ENCODE measurements at regions not wholly inside any gene's neighbourhood (a gene's known extent, or its start where the extent isn't known, plus 50 kb on each side); places are given as distances from the start of the nearest gene placed in this dataset.

DNA sequence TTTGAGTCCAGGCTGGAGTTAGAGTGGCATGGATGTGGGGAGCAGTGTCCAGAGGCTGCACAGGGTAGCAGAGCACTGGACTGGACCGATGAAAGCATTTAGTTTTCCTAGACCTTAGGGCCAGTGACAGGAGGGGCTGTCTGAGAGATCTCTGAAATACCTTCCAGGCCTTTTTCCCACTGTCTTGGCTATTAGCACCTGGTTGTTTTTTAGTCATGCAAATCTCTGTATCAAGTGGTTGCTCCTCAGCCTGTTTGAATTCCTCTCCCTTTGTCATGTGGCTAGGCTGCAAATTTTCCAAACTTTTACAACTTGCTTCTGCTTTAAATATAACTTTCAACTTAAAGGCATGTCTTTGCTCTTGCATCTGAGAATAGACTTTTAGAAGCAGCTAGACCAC is 504.3 kb upstream of the VSTM2A start:
- no peak for DNase-seq (ENCODE audit: low read depth, low spot score)
- H3K4me3 ChIP-seq (ENCODE audit: low read depth, low read length), result no peak overlapping the region
- POLR2A ChIA-PET, result no interaction called here
- CTCF ChIA-PET, result no interaction called here
- TF ChIP-seq, protein P1, sequence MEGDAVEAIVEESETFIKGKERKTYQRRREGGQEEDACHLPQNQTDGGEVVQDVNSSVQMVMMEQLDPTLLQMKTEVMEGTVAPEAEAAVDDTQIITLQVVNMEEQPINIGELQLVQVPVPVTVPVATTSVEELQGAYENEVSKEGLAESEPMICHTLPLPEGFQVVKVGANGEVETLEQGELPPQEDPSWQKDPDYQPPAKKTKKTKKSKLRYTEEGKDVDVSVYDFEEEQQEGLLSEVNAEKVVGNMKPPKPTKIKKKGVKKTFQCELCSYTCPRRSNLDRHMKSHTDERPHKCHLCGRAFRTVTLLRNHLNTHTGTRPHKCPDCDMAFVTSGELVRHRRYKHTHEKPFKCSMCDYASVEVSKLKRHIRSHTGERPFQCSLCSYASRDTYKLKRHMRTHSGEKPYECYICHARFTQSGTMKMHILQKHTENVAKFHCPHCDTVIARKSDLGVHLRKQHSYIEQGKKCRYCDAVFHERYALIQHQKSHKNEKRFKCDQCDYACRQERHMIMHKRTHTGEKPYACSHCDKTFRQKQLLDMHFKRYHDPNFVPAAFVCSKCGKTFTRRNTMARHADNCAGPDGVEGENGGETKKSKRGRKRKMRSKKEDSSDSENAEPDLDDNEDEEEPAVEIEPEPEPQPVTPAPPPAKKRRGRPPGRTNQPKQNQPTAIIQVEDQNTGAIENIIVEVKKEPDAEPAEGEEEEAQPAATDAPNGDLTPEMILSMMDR (IDR thresholded peaks at IDR 0.05; ENCODE audit: insufficient read depth, low read length, missing control alignments), result no peak

DNA sequence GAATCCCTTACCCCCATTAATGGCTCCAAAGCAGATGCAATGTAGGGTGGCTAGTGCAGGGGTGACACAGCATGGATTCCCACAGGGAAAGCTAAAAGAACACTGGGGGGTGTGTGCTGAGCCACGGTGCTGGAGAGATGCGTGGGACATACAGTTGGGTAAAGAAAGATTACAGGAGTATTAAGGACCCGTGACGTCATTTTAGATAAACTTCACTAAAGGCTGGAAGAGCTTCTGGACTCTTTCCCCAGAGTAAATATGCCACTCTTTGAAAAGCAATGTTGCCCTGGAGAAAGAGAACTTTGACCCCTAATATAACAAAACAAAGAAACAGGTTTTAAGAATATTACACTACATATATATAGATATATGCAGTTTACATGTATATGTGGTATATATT is 481.5 kb upstream of the VSTM2A start:
- TF ChIP-seq, protein P1 (IDR thresholded peaks at IDR 0.05; ENCODE audit: insufficient read depth, low read length, missing control alignments), result no peak
- no peak overlapping the region for H3K4me3 ChIP-seq (ENCODE audit: low read depth, low read length)
- CTCF ChIA-PET, result no interaction called here
- no peak for DNase-seq (ENCODE audit: low read depth, low spot score)
- POLR2A ChIA-PET, result no interaction called here

DNA sequence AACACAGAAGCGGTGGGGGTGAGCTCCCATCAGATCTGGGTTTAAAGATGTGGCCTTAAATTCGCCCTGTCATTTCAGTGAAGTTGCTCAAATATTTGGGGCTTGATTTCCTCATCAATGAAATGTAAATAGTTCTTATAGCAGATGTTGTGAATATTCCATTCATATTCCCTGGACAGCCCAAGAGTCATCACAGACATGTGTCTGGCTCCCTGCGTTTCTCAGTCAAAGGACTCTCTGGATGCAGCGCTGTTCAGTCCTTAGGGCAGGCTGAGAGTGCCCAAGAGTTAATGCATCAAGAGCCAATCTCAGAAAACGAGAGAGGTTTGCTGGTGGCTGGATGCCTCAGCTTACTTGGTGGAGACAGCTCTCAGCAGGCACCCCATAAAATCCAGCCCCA is 475.5 kb upstream of the VSTM2A start:
- H3K4me3 ChIP-seq (ENCODE audit: low read depth, low read length), result no peak overlapping the region
- POLR2A ChIA-PET, result no interaction called here
- DNase-seq (ENCODE audit: low read depth, low spot score), result no peak
- TF ChIP-seq, protein P1 (IDR thresholded peaks at IDR 0.05; ENCODE audit: insufficient read depth, low read length, missing control alignments), result no peak
- CTCF ChIA-PET, result no interaction called here

DNA sequence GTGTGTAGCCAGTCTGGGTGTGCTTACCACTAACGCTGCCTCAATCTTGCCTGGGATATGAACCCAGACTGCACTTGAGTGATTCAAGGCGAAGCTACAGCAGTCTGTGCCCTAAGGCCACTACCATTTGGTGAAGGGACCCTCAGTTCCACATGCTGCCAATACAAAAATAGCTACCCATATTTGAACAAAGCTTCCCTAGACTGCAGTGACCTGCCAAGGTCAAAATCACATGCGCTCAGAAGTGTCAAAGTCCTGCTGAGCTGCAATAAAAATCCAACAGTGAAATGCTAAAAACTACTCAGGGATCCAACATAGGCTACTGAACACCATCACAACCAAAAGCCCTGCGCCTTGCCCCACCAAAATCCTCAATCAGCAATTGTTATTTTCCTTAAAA is 472.3 kb upstream of the VSTM2A start:
- no peak for DNase-seq (ENCODE audit: low read depth, low spot score)
- H3K4me3 ChIP-seq (ENCODE audit: low read depth, low read length), result no peak overlapping the region
- CTCF ChIA-PET, result no interaction called here
- POLR2A ChIA-PET, result no interaction called here
- TF ChIP-seq, protein P1 (IDR thresholded peaks at IDR 0.05; ENCODE audit: insufficient read depth, low read length, missing control alignments), result no peak

DNA sequence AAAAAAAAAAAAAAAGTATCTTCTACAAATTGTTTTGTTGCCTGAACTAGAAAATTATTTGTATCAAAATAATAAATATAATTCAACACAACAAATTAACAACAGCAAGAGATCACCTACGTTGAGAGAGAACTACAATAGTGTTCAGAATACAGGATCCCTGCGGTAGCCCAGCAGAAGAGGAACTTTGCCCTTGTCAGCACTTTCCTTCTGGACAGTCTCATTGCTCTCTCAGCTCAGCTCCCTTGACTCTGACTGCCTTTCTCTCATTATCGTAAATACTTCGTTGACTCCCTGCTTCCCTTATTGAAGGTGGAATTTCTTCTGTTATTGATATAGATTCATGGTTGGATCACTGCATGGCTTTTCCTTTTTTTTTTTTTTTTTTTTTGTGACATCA is 469.5 kb upstream of the VSTM2A start:
- no peak overlapping the region for H3K4me3 ChIP-seq (ENCODE audit: low read depth, low read length)
- no peak for DNase-seq (ENCODE audit: low read depth, low spot score)
- TF ChIP-seq, protein P1 (IDR thresholded peaks at IDR 0.05; ENCODE audit: insufficient read depth, low read length, missing control alignments), result no peak
- ChIA-PET CTCF (no interaction called here), POLR2A (no interaction called here)

DNA sequence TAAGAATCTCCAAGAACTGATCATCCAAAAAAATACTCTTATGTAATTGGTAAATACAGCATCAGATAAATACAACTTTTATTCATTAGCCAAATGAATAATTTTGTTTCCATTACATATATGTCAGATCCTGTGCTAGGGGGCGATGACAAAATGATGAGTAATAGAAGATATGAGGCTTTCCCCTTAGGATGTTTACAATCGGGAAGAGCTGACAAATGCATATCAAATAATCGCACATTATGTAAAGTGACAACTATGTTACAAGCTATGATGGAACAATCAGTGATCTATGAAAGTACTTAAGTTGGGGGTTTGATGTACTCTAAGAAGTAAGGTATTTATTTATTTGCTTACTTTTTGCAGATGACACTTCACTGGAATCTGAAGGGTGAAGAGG is 465.6 kb upstream of the VSTM2A start:
- CTCF ChIA-PET, result no interaction called here
- no peak for DNase-seq (ENCODE audit: low read depth, low spot score)
- POLR2A ChIA-PET, result no interaction called here
- TF ChIP-seq, protein P1 (IDR thresholded peaks at IDR 0.05; ENCODE audit: insufficient read depth, low read length, missing control alignments), result no peak
- H3K4me3 ChIP-seq (ENCODE audit: low read depth, low read length), result no peak overlapping the region

Measured in AG04449 (cell line).